Activated T-cell treated with anti-CD3 and anti-CD28 coated beads, Interleukin-2, amount 50 U/mL, for 72 hours (primary cell): ENCODE measurements at regions not wholly inside any gene's neighbourhood (a gene's known extent, or its start where the extent isn't known, plus 50 kb on each side); places are given as distances from the start of the nearest gene placed in this dataset.

Experiments used
- ATAC-seq, 2 donors: fragments of 150-1000 bp; cut with Tn5 transposase; replicated peaks in 1 of 2; 2 replicates each; pipeline ENCODE4 v1.10.0; 2021; ENCODE audit warnings: moderate library complexity in 2 of 2, mild to moderate bottlenecking in 1 of 2
- DNase-seq, 2 donors: peaks; one replicate each; pipeline ENCODE4 v3.0.0; 2021 to 2022; ENCODE audit warnings: mixed read lengths in 1 of 2
- H3K27ac Mint-ChIP-seq: one replicate; pipeline ENCODE4 v1.8.0; 2022; ENCODE audit warnings: mild to moderate bottlenecking, moderate library complexity, mixed read lengths
- H3K27me3 Mint-ChIP-seq: one replicate; pipeline ENCODE4 v1.8.0; 2022; ENCODE audit warnings: low read depth, mixed read lengths
- H3K36me3 Mint-ChIP-seq, 2 donors: one replicate each; pipeline ENCODE4 v1.8.0; 2022; ENCODE audit warnings: mixed read lengths in 2 of 2, mild to moderate bottlenecking in 1 of 2; ENCODE audit not compliant: insufficient read depth in 2 of 2
- H3K4me1 Mint-ChIP-seq: one replicate; pipeline ENCODE4 v1.8.0; 2022; ENCODE audit warnings: low read depth, mixed read lengths
- H3K4me3 Mint-ChIP-seq, 2 donors: one replicate each; pipeline ENCODE4 v1.8.0; 2022; ENCODE audit warnings: mild to moderate bottlenecking in 2 of 2, mixed read lengths in 2 of 2, moderate library complexity in 2 of 2
- H3K9me3 Mint-ChIP-seq, 2 donors: one replicate each; pipeline ENCODE4 v1.8.0; 2022; ENCODE audit warnings: mixed read lengths in 2 of 2

DNA sequence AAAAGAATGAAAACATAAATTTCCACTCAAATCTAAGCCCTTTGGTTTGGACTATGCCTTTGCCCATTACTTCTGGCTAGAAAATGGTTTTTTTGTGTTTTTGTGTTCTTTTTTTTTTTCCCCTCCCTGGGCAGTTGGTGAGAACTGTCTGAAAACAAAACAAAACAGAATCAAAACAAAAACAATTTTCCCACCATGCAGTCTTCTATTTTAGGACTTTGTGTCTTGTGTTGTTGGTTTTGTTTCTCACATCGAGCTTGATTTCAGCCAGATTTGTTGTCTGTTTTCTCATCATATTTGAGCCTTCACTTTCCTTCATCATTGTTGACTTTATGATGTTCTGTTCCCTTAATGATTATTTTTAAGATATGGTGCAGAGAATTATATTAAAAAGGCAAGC, 206.3 kb downstream of the MACC1 start:
- ATAC-seq (no peak), DNase-seq (no peak)
- Mint-ChIP-seq H3K4me3 (no peak overlapping the region), H3K27ac (no peak overlapping the region), H3K36me3 (no peaks in the 10 kb centered on the region), H3K4me1 (no peaks in the 10 kb centered on the region), H3K27me3 (no peaks in the 10 kb centered on the region), H3K9me3 (peaks cover 0 to 13% of the 10 kb centered on the region in 2 donors)

GRCh38 chr7:20007510-20007909, 209.7 kb downstream of the MACC1 start:
- peaks cover 0 to 15% of the 10 kb centered on the region in 2 donors for H3K9me3 Mint-ChIP-seq
- H3K36me3 Mint-ChIP-seq = no peaks in the 10 kb centered on the region
- H3K27me3 Mint-ChIP-seq = no peaks in the 10 kb centered on the region
- no peak overlapping the region for H3K4me3 Mint-ChIP-seq
- H3K27ac Mint-ChIP-seq = no peak overlapping the region
- DNase-seq = no peak
- no peak for ATAC-seq
- H3K4me1 Mint-ChIP-seq = no peaks in the 10 kb centered on the region

DNA sequence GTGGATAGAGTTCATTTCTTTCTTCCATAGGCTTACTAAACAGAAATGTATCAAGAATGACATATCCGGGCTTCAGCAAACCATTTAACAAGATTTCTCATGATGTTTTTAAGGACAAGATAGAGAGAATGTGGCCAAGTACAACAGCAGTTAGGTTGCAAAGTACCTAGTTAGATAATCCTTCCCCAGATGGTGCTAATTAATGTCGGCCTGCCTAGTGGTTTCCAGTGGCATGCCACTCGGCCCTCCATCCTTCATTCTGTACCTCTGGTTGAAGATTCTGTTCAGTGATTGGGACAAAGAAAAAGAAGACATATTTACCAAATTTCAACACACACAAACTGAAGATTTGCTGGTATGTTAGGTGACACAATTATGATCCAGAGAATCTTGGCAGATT, 212.1 kb downstream of the MACC1 start:
- Mint-ChIP-seq H3K27ac (no peak overlapping the region), H3K4me3 (no peak overlapping the region), H3K36me3 (no peaks in the 10 kb centered on the region), H3K9me3 (peaks cover 0 to 8% of the 10 kb centered on the region in 2 donors), H3K4me1 (no peaks in the 10 kb centered on the region), H3K27me3 (no peaks in the 10 kb centered on the region)
- no peak for DNase-seq
- no peak for ATAC-seq

DNA sequence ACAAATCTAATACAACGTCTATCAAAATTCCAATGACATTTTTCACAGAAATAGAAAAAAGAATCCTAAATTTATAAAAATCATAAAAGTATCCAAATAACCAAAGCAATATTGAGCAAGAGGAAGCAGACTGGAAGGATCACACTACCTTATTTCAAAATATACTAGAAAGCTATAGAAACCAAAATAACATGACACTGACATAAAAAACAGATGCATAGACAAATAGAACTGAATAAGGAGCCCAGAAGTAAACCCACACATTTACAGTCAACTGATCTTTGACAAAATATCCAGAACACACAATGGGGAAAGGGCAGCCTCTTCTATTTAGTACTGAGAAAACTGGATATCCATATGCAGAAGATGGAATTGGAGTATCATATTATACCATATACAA, 217.5 kb downstream of the MACC1 start:
- H3K27ac Mint-ChIP-seq = no peak overlapping the region
- no peak for DNase-seq
- no peak overlapping the region for H3K4me3 Mint-ChIP-seq
- no peaks in the 10 kb centered on the region for H3K27me3 Mint-ChIP-seq
- ATAC-seq = no peak
- H3K36me3 Mint-ChIP-seq = no peaks in the 10 kb centered on the region
- H3K9me3 Mint-ChIP-seq = peaks cover 0 to 4% of the 10 kb centered on the region in 2 donors
- no peaks in the 10 kb centered on the region for H3K4me1 Mint-ChIP-seq

DNA sequence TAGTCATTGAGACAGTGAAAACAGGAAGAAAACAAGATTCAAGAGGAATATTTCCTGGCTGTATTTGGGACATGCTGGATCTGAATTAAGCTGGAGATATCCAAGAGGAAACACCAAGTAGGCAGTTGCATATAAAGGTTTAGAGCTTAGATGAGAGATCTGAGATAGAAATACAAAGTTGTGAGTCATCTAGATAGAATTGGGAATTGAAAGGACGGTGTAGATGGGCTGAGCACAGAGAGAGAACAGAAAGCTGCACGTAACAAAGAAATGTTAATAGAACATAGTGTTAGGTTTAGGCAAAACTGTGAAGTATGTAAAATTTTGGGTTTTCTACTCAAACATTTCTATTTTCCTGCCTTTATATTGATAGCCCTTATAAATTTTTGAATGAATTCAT, 218.5 kb upstream of the TMEM196 start:
- Mint-ChIP-seq H3K9me3 (peaks cover 4 to 5% of the 10 kb centered on the region in 2 donors), H3K27ac (no peak overlapping the region), H3K4me3 (no peak overlapping the region), H3K27me3 (no peaks in the 10 kb centered on the region), H3K36me3 (no peaks in the 10 kb centered on the region), H3K4me1 (no peaks in the 10 kb centered on the region)
- DNase-seq (no peak), ATAC-seq (no peak)

DNA sequence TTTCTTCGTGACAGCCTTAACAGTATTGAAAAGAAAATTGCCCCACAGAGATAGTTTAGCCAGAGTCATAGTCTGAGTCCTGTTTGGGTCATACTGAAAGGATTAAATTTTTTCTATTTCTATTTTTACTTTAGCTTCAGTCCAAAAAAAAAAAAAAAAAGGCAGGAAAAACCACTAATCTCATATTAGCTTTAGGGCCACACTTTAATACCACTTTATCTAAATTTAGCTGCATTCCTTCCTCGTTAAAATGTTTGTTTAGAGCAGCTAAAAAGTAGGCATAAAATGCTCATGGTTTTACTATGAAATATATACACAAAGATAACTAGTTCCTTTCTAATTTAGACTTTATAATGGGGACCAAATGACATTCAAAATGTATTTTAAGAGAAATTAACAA, 216.5 kb upstream of the TMEM196 start:
- H3K9me3 Mint-ChIP-seq = peaks cover 4 to 6% of the 10 kb centered on the region in 2 donors
- DNase-seq (no peak), ATAC-seq (no peak)
- no peaks in the 10 kb centered on the region for H3K27me3 Mint-ChIP-seq
- H3K36me3 Mint-ChIP-seq = no peaks in the 10 kb centered on the region
- no peak overlapping the region for H3K4me3 Mint-ChIP-seq
- H3K4me1 Mint-ChIP-seq = no peaks in the 10 kb centered on the region
- no peak overlapping the region for H3K27ac Mint-ChIP-seq

DNA sequence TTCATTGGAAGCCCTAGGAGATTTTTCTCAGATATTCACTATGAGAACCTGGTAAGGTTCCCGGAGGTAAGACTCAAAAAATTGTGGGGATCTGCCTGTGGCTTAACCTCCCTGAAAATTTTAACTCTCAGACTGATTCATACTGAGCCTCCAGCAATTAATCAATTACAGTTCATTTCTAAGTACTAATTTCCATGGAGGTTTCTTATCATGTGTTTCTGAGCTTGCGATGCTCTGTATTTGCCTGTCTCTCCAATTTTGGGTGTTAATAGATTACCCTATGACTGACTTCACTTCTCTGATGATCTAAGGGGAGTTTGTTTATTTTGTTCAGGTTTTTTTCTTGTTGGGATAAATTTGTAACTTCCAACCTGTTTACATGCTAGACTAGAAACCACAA, 215.4 kb upstream of the TMEM196 start:
- no peak for ATAC-seq
- Mint-ChIP-seq H3K4me1 (no peaks in the 10 kb centered on the region), H3K27me3 (no peaks in the 10 kb centered on the region), H3K4me3 (no peak overlapping the region), H3K27ac (no peak overlapping the region), H3K9me3 (peaks cover 4 to 6% of the 10 kb centered on the region in 2 donors), H3K36me3 (no peaks in the 10 kb centered on the region)
- no peak for DNase-seq

GRCh38 chr7:19984231-19984632, 210.8 kb upstream of the TMEM196 start:
- no peak for DNase-seq
- H3K4me1 Mint-ChIP-seq = no peaks in the 10 kb centered on the region

GRCh38 chr7:19982841-19983835, 209.7 kb upstream of the TMEM196 start:
- peaks cover 2 to 8% of the 10 kb centered on the region in 2 donors for H3K9me3 Mint-ChIP-seq
- no peaks in the 10 kb centered on the region for H3K27me3 Mint-ChIP-seq
- no peaks in the 10 kb centered on the region for H3K36me3 Mint-ChIP-seq
- no peak overlapping the region for H3K27ac Mint-ChIP-seq
- no peak for DNase-seq
- no peak overlapping the region for H3K4me3 Mint-ChIP-seq
- ATAC-seq = no peak
- H3K4me1 Mint-ChIP-seq = no peaks in the 10 kb centered on the region

More at GRCh38 chr7:19984231-19984632, 210.8 kb upstream of the TMEM196 start:
- Mint-ChIP-seq H3K27me3 (no peaks in the 10 kb centered on the region), H3K4me3 (no peak overlapping the region), H3K9me3 (peaks cover 2 to 6% of the 10 kb centered on the region in 2 donors), H3K36me3 (no peaks in the 10 kb centered on the region), H3K27ac (no peak overlapping the region)
- no peak for ATAC-seq

GRCh38 chr7:19973581-19973980, 200.2 kb upstream of the TMEM196 start:
- ATAC-seq = no peak
- H3K36me3 Mint-ChIP-seq = peaks cover 0 to 2% of the 10 kb centered on the region in 2 donors

GRCh38 chr7:19972876-19973275, 199.5 kb upstream of the TMEM196 start:
- Mint-ChIP-seq H3K27ac (no peak overlapping the region), H3K36me3 (peaks cover 0 to 2% of the 10 kb centered on the region in 2 donors), H3K4me3 (no peak overlapping the region), H3K9me3 (peaks cover 0 to 6% of the 10 kb centered on the region in 2 donors), H3K27me3 (no peaks in the 10 kb centered on the region), H3K4me1 (no peaks in the 10 kb centered on the region)
- DNase-seq = no peak
- ATAC-seq = no peak

More at GRCh38 chr7:19973581-19973980, 200.2 kb upstream of the TMEM196 start:
- peaks cover 0 to 7% of the 10 kb centered on the region in 2 donors for H3K9me3 Mint-ChIP-seq
- no peaks in the 10 kb centered on the region for H3K27me3 Mint-ChIP-seq
- no peak overlapping the region for H3K4me3 Mint-ChIP-seq
- H3K4me1 Mint-ChIP-seq = no peaks in the 10 kb centered on the region
- no peak overlapping the region for H3K27ac Mint-ChIP-seq
- no peak for DNase-seq

DNA sequence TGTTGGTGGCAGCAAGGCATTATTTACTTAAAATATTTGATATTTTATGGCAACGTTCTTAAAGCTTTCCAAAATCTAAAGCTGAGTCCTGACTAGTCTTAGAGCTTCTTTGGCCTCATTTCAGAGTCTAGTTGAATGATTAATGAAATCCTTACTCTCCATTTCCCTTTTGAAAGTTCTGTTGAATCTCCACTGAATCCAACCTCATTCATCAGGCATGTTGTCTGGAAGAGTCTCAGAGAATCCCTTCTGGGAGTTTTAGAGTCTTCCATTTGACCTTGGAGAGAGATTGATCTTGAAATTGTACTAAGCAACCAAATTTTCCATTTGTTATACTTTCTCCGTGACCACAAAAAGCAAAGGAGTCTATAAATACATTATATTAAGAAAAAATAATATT, 198.5 kb upstream of the TMEM196 start:
- DNase-seq = no peak
- Mint-ChIP-seq H3K4me3 (no peak overlapping the region), H3K4me1 (no peaks in the 10 kb centered on the region), H3K27me3 (no peaks in the 10 kb centered on the region), H3K9me3 (peaks cover 0 to 6% of the 10 kb centered on the region in 2 donors), H3K27ac (no peak overlapping the region), H3K36me3 (peaks cover 0 to 2% of the 10 kb centered on the region in 2 donors)
- ATAC-seq = no peak

GRCh38 chr7:19970514-19970913, 197.1 kb upstream of the TMEM196 start:
- no peaks in the 10 kb centered on the region for H3K4me1 Mint-ChIP-seq
- H3K9me3 Mint-ChIP-seq = peaks cover 0 to 6% of the 10 kb centered on the region in 2 donors
- no peak overlapping the region for H3K4me3 Mint-ChIP-seq
- no peak for ATAC-seq
- H3K36me3 Mint-ChIP-seq = peaks cover 0 to 2% of the 10 kb centered on the region in 2 donors
- no peak for DNase-seq
- no peak overlapping the region for H3K27ac Mint-ChIP-seq
- H3K27me3 Mint-ChIP-seq = no peaks in the 10 kb centered on the region
